GM23338 (cell line): ENCODE measurements at regions not wholly inside any gene's neighbourhood (a gene's known extent, or its start where the extent isn't known, plus 50 kb on each side); places are given as distances from the start of the nearest gene placed in this dataset.

Experiments
- ATAC-seq: fragments of 200-7000 bp; cut with Tn5 transposase; 3 replicates; pipeline ENCODE4 v1.9.1; 2020
- DNase-seq: peaks from one replicate; pipeline ENCODE4 v3.0.0-alpha.2; 2015; ENCODE audit warnings: low spot score
- H2AFZ ChIP-seq: fragments of 200-600 bp; sonication (generic); 2 replicates; pipeline ENCODE4 v1.8.0; 2016; ENCODE audit warnings: antibody characterized with exemption, mild to moderate bottlenecking, moderate library complexity
- H3F3A ChIP-seq: fragments of 200-600 bp; sonication (generic); replicated peaks from 2 replicates; pipeline ENCODE4 v1.8.0; 2017; ENCODE audit warnings: antibody characterized with exemption, mixed run types, low read depth
- H3K27ac ChIP-seq: fragments of 200-600 bp; sonication (generic); 2 replicates; pipeline ENCODE4 v1.6.1; 2016; ENCODE audit warnings: low read depth
- H3K27me3 ChIP-seq: fragments of 200-600 bp; sonication (generic); 2 replicates; pipeline ENCODE4 v1.8.0; 2016; ENCODE audit warnings: mild to moderate bottlenecking, mixed run types, moderate library complexity; ENCODE audit not compliant: insufficient read depth
- H3K36me3 ChIP-seq: fragments of 200-600 bp; sonication (generic); 2 replicates; pipeline ENCODE4 v1.8.0; 2016; ENCODE audit warnings: mild to moderate bottlenecking; ENCODE audit not compliant: insufficient read depth
- H3K4me1 ChIP-seq: fragments of 200-600 bp; sonication (generic); 2 replicates; pipeline ENCODE4 v1.8.0; 2016; ENCODE audit warnings: mild to moderate bottlenecking, moderate library complexity; ENCODE audit not compliant: insufficient read depth
- H3K4me2 ChIP-seq: fragments of 200-600 bp; sonication (generic); 2 replicates; pipeline ENCODE4 v1.7.1; 2017; ENCODE audit warnings: mixed run types
- H3K4me3 ChIP-seq: fragments of 200-600 bp; sonication (generic); 2 replicates; pipeline ENCODE4 v1.6.1; 2016; ENCODE audit warnings: mixed run types
- H3K79me2 ChIP-seq: fragments of 200-600 bp; sonication (generic); replicated peaks from 2 replicates; pipeline ENCODE4 v1.8.0; 2017; ENCODE audit warnings: mild to moderate bottlenecking; ENCODE audit not compliant: insufficient read depth
- H3K9me2 ChIP-seq: fragments of 200-600 bp; sonication (generic); 2 replicates; pipeline ENCODE4 v1.8.0; 2017; ENCODE audit not compliant: insufficient read depth
- H4K20me1 ChIP-seq: fragments of 200-600 bp; sonication (generic); replicated peaks from 2 replicates; pipeline ENCODE4 v1.8.0; 2017; ENCODE audit warnings: mild to moderate bottlenecking; ENCODE audit not compliant: insufficient read depth
- H3K27ac Mint-ChIP-seq: 2 replicates; pipeline ENCODE4 v1.8.0; 2020; ENCODE audit warnings: inconsistent platforms, mild to moderate bottlenecking, moderate library complexity, mixed read lengths
- H3K27me3 Mint-ChIP-seq: 3 replicates; pipeline ENCODE4 v1.8.0; 2022; ENCODE audit warnings: low read depth, mild to moderate bottlenecking, moderate library complexity, mixed read lengths, inconsistent platforms; ENCODE audit not compliant: insufficient read depth, poor library complexity
- H3K36me3 Mint-ChIP-seq: 3 replicates; pipeline ENCODE4 v1.8.0; 2021; ENCODE audit warnings: low read depth, mild to moderate bottlenecking, inconsistent platforms, moderate library complexity, mixed read lengths
- H3K4me1 Mint-ChIP-seq: 3 replicates; pipeline ENCODE4 v1.8.0; 2020; ENCODE audit warnings: mild to moderate bottlenecking, inconsistent platforms, mixed read lengths
- H3K4me3 Mint-ChIP-seq: 3 replicates; pipeline ENCODE4 v1.8.0; 2021; ENCODE audit warnings: moderate library complexity, mild to moderate bottlenecking, inconsistent platforms, mixed read lengths
- H3K9me3 Mint-ChIP-seq: 3 replicates; pipeline ENCODE4 v1.8.0; 2020; ENCODE audit warnings: moderate library complexity, mild to moderate bottlenecking, inconsistent platforms, mixed read lengths
- CREB1 ChIP-seq: fragments of 250-450 bp; sonication (Bioruptor Pico); IDR thresholded peaks from 2 replicates; pipeline ENCODE4 v1.5.0; 2020; ENCODE audit warnings: low read depth, mild to moderate bottlenecking, moderate library complexity
- ETS1 ChIP-seq: IDR thresholded peaks from 2 replicates; pipeline ENCODE4 v1.6.1; 2016; ENCODE audit warnings: antibody characterized with exemption
- EZH2 ChIP-seq: fragments of 200-600 bp; sonication (generic); IDR thresholded peaks from one replicate; pipeline ENCODE4 v1.8.0; 2017; ENCODE audit warnings: antibody characterized with exemption, mild to moderate bottlenecking, low read depth; ENCODE audit not compliant: unreplicated experiment
- EZH2phosphoT487 ChIP-seq: fragments of 200-600 bp; sonication (generic); IDR thresholded peaks from one replicate; pipeline ENCODE4 v1.8.1; 2018; ENCODE audit warnings: antibody characterized with exemption; ENCODE audit not compliant: unreplicated experiment
- JUNB ChIP-seq: IDR thresholded peaks from one replicate; pipeline ENCODE4 v1.6.1; 2016; ENCODE audit warnings: antibody characterized with exemption; ENCODE audit not compliant: unreplicated experiment
- NANOG ChIP-seq: IDR thresholded peaks from 2 replicates; pipeline ENCODE4 v1.6.1; 2016; ENCODE audit warnings: antibody characterized with exemption, borderline replicate concordance
- POLR2AphosphoS5 ChIP-seq: IDR thresholded peaks from 2 replicates; pipeline ENCODE4 v1.6.1; 2016; ENCODE audit warnings: antibody characterized with exemption, low read depth
- REST ChIP-seq: IDR thresholded peaks from one replicate; pipeline ENCODE4 v1.6.1; 2018; ENCODE audit warnings: antibody characterized with exemption; ENCODE audit not compliant: unreplicated experiment
- STAT1 ChIP-seq: IDR thresholded peaks from one replicate; pipeline ENCODE4 v1.6.1; 2016; ENCODE audit warnings: antibody characterized with exemption; ENCODE audit not compliant: unreplicated experiment
- ZNF114 ChIP-seq: fragments of 250-450 bp; sonication (Bioruptor Pico); IDR thresholded peaks from 2 replicates; pipeline ENCODE4 v1.5.0; 2020; ENCODE audit warnings: mild to moderate bottlenecking, moderate library complexity
- ZNF331 ChIP-seq: fragments of 250-450 bp; sonication (Bioruptor Pico); IDR thresholded peaks from 2 replicates; pipeline ENCODE4 v1.5.0; 2020; ENCODE audit warnings: low read depth, mild to moderate bottlenecking, moderate library complexity
- TF ChIP-seq, protein P1 (sequence below), 2 experiments: fragments of 200-600 bp in 1 of 2; sonication (generic) in 1 of 2; conservative IDR thresholded peaks; 2 replicates each; pipeline versions ENCODE4 v1.5.1 to v1.6.1; 2016 to 2017; ENCODE audit warnings: antibody characterized with exemption in 2 of 2, low read depth in 2 of 2, mild to moderate bottlenecking in 2 of 2, moderate library complexity in 1 of 2
- TF ChIP-seq, protein P2 (sequence below): fragments of 250-450 bp; sonication (Bioruptor Pico); IDR thresholded peaks from 2 replicates; pipeline ENCODE4 v1.5.0; 2020; ENCODE audit warnings: mild to moderate bottlenecking, moderate library complexity

DNA sequence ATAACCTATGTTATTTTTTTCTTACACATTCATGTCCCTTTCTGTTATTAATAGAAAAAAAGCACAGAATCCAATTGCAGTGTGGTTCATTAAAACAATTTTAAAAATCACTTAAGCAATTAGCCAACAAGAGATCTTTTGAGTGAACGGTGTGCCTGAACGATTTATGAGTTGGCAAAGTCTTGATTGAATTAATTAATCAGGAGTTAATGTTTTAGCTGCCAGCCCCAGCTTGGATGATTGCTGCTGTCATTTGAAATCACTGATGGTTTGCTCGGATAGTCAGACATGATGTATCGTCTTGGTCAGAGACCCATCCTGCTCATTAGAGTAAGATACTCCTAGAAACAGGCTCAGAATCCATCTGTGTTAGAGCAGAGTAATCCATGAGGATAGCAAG, 158.3 kb upstream of the GALNT2 start:
- peaks cover 6% of the 10 kb centered on the region for H3K9me2 ChIP-seq
- Mint-ChIP-seq H3K27me3 (no peaks in the 10 kb centered on the region), H3K4me3 (no peak overlapping the region), H3K36me3 (no peaks in the 10 kb centered on the region), H3K27ac (no peak overlapping the region), H3K4me1 (peaks cover 9% of the 10 kb centered on the region; the same call in 2 of the 3 replicates), H3K9me3 (no peaks in the 10 kb centered on the region)
- H3K4me2 ChIP-seq, result no peak overlapping the region
- TF ChIP-seq, protein P1, sequence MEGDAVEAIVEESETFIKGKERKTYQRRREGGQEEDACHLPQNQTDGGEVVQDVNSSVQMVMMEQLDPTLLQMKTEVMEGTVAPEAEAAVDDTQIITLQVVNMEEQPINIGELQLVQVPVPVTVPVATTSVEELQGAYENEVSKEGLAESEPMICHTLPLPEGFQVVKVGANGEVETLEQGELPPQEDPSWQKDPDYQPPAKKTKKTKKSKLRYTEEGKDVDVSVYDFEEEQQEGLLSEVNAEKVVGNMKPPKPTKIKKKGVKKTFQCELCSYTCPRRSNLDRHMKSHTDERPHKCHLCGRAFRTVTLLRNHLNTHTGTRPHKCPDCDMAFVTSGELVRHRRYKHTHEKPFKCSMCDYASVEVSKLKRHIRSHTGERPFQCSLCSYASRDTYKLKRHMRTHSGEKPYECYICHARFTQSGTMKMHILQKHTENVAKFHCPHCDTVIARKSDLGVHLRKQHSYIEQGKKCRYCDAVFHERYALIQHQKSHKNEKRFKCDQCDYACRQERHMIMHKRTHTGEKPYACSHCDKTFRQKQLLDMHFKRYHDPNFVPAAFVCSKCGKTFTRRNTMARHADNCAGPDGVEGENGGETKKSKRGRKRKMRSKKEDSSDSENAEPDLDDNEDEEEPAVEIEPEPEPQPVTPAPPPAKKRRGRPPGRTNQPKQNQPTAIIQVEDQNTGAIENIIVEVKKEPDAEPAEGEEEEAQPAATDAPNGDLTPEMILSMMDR (conservative IDR thresholded peaks at IDR 0.05; ENCODE audit: low read depth in 2 of 2), result no peak
- TF ChIP-seq, protein P2, sequence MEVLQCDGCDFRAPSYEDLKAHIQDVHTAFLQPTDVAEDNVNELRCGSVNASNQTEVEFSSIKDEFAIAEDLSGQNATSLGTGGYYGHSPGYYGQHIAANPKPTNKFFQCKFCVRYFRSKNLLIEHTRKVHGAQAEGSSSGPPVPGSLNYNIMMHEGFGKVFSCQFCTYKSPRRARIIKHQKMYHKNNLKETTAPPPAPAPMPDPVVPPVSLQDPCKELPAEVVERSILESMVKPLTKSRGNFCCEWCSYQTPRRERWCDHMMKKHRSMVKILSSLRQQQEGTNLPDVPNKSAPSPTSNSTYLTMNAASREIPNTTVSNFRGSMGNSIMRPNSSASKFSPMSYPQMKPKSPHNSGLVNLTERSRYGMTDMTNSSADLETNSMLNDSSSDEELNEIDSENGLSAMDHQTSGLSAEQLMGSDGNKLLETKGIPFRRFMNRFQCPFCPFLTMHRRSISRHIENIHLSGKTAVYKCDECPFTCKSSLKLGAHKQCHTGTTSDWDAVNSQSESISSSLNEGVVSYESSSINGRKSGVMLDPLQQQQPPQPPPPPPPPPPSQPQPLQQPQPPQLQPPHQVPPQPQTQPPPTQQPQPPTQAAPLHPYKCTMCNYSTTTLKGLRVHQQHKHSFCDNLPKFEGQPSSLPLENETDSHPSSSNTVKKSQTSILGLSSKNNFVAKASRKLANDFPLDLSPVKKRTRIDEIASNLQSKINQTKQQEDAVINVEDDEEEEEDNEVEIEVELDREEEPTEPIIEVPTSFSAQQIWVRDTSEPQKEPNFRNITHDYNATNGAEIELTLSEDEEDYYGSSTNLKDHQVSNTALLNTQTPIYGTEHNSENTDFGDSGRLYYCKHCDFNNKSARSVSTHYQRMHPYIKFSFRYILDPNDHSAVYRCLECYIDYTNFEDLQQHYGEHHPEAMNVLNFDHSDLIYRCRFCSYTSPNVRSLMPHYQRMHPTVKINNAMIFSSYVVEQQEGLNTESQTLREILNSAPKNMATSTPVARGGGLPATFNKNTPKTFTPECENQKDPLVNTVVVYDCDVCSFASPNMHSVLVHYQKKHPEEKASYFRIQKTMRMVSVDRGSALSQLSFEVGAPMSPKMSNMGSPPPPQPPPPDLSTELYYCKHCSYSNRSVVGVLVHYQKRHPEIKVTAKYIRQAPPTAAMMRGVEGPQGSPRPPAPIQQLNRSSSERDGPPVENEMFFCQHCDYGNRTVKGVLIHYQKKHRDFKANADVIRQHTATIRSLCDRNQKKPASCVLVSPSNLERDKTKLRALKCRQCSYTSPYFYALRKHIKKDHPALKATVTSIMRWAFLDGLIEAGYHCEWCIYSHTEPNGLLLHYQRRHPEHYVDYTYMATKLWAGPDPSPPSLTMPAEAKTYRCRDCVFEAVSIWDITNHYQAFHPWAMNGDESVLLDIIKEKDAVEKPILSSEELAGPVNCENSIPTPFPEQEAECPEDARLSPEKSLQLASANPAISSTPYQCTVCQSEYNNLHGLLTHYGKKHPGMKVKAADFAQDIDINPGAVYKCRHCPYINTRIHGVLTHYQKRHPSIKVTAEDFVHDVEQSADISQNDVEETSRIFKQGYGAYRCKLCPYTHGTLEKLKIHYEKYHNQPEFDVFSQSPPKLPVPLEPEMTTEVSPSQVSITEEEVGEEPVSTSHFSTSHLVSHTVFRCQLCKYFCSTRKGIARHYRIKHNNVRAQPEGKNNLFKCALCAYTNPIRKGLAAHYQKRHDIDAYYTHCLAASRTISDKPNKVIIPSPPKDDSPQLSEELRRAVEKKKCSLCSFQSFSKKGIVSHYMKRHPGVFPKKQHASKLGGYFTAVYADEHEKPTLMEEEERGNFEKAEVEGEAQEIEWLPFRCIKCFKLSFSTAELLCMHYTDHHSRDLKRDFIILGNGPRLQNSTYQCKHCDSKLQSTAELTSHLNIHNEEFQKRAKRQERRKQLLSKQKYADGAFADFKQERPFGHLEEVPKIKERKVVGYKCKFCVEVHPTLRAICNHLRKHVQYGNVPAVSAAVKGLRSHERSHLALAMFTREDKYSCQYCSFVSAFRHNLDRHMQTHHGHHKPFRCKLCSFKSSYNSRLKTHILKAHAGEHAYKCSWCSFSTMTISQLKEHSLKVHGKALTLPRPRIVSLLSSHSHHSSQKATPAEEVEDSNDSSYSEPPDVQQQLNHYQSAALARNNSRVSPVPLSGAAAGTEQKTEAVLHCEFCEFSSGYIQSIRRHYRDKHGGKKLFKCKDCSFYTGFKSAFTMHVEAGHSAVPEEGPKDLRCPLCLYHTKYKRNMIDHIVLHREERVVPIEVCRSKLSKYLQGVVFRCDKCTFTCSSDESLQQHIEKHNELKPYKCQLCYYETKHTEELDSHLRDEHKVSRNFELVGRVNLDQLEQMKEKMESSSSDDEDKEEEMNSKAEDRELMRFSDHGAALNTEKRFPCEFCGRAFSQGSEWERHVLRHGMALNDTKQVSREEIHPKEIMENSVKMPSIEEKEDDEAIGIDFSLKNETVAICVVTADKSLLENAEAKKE (CRISPR knock-in tag), result no peak
- TF ChIP-seq REST, result no peak
- no peak for TF ChIP-seq ZNF331 (CRISPR knock-in tag)
- no peak for TF ChIP-seq CREB1 (CRISPR knock-in tag)
- TF ChIP-seq EZH2, result no peak
- no peak for TF ChIP-seq ETS1
- no peak for TF ChIP-seq NANOG
- TF ChIP-seq EZH2phosphoT487, result no peak
- no peak for TF ChIP-seq STAT1
- TF ChIP-seq JUNB, result no peak
- TF ChIP-seq ZNF114 (CRISPR knock-in tag), result no peak
- no peak for TF ChIP-seq POLR2AphosphoS5
- peak overlapping the region; percentile 7; the same call in 1 of the 2 replicates for H2AFZ ChIP-seq
- no peak overlapping the region for H3K27ac ChIP-seq
- DNase-seq (no peak), ATAC-seq (no peak)
- H3K4me3 ChIP-seq, result no peak overlapping the region
- H3F3A ChIP-seq, result no peaks in the 10 kb centered on the region
- H3K79me2 ChIP-seq, result no peaks in the 10 kb centered on the region
- no peaks in the 10 kb centered on the region for H4K20me1 ChIP-seq
- H3K27me3 ChIP-seq, result no peaks in the 10 kb centered on the region
- H3K4me1 ChIP-seq, result no peaks in the 10 kb centered on the region
- no peaks in the 10 kb centered on the region for H3K36me3 ChIP-seq
